ENCODE measurements at regions not wholly inside any gene's neighbourhood (a gene's known extent, or its start where the extent isn't known, plus 50 kb on each side); places are given as distances from the start of the nearest gene placed in this dataset.

GRCh38 chr5:92980491-92980890 lies 600.5 kb downstream of the NR2F1-AS1 start:
- Mint-ChIP-seq H3K4me3 (no peak overlapping the region), H3K36me3 (ENCODE audit: low read depth) (no peaks in the 10 kb centered on the region), H3K27me3 (ENCODE audit: insufficient read depth, low read depth, poor library complexity) (peaks cover 4% of the 10 kb centered on the region), H3K27ac (no peak overlapping the region), H3K9me3 (no peaks in the 10 kb centered on the region), H3K4me1 (no peaks in the 10 kb centered on the region)
- no peak overlapping the region for H2AFZ ChIP-seq
- TF ChIP-seq ZNF462 (CRISPR knock-in tag; IDR thresholded peaks at IDR 0.05) = no peak
- H3F3A ChIP-seq (replicated peaks; ENCODE audit: low read depth) = no peaks in the 10 kb centered on the region
- H3K27ac ChIP-seq (ENCODE audit: low read depth) = no peak overlapping the region
- no peaks in the 10 kb centered on the region for H3K4me1 ChIP-seq (ENCODE audit: insufficient read depth)
- H3K79me2 ChIP-seq (replicated peaks; ENCODE audit: insufficient read depth) = no peaks in the 10 kb centered on the region
- ATAC-seq = no peak
- H3K4me2 ChIP-seq = no peak overlapping the region
- H3K27me3 ChIP-seq (ENCODE audit: insufficient read depth) = no peaks in the 10 kb centered on the region
- no peak for DNase-seq (ENCODE audit: low spot score)
- H3K36me3 ChIP-seq (ENCODE audit: insufficient read depth) = no peaks in the 10 kb centered on the region
- no peak overlapping the region for H3K4me3 ChIP-seq
- H4K20me1 ChIP-seq (replicated peaks; ENCODE audit: insufficient read depth) = no peaks in the 10 kb centered on the region
- H3K9me2 ChIP-seq (ENCODE audit: insufficient read depth) = no peaks in the 10 kb centered on the region; the same call in 1 of the 2 replicates

DNA sequence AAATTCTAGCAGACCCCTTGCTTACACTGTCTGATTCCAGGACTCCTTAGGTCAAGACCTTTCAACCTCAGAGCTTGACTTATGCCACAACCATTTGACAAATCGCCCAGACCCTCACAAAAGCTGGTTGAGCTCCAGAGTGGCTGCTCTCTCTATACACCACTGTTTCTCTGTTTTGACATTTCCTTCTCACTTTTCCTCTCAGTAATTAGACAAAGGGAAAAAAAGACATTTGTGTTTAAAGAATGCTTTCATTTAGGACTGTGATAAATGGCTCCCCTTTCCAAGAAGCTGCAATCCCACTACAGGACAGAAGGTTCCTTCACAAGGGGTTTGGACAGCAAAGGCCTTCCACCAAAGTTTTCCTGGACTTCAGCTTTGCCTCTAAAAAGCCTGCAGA lies 601.3 kb downstream of the NR2F1-AS1 start:
- no peaks in the 10 kb centered on the region; the same call in 1 of the 2 replicates for H3K9me2 ChIP-seq (ENCODE audit: insufficient read depth)
- Mint-ChIP-seq H3K9me3 (no peaks in the 10 kb centered on the region), H3K36me3 (ENCODE audit: low read depth) (no peaks in the 10 kb centered on the region), H3K4me3 (no peak overlapping the region), H3K27me3 (ENCODE audit: insufficient read depth, low read depth, poor library complexity) (peaks cover 4% of the 10 kb centered on the region), H3K27ac (no peak overlapping the region), H3K4me1 (no peaks in the 10 kb centered on the region)
- H3K27me3 ChIP-seq (ENCODE audit: insufficient read depth) = no peaks in the 10 kb centered on the region
- H3K4me3 ChIP-seq = no peak overlapping the region
- H3K4me1 ChIP-seq (ENCODE audit: insufficient read depth) = no peaks in the 10 kb centered on the region
- ATAC-seq (no peak), DNase-seq (ENCODE audit: low spot score) (no peak)
- no peaks in the 10 kb centered on the region for H3F3A ChIP-seq (replicated peaks; ENCODE audit: low read depth)
- no peak overlapping the region for H3K27ac ChIP-seq (ENCODE audit: low read depth)
- no peaks in the 10 kb centered on the region for H4K20me1 ChIP-seq (replicated peaks; ENCODE audit: insufficient read depth)
- H3K36me3 ChIP-seq (ENCODE audit: insufficient read depth) = no peaks in the 10 kb centered on the region
- H3K79me2 ChIP-seq (replicated peaks; ENCODE audit: insufficient read depth) = no peaks in the 10 kb centered on the region
- H3K4me2 ChIP-seq = no peak overlapping the region
- no peak overlapping the region for H2AFZ ChIP-seq
- TF ChIP-seq NANOG (IDR thresholded peaks at IDR 0.05; ENCODE audit: borderline replicate concordance) = no peak
- TF ChIP-seq STAT1 (IDR thresholded peaks at IDR 0.05; ENCODE audit: unreplicated experiment) = no peak
- TF ChIP-seq ZNF114 (CRISPR knock-in tag; IDR thresholded peaks at IDR 0.05) = no peak
- no peak for TF ChIP-seq ZNF331 (CRISPR knock-in tag; IDR thresholded peaks at IDR 0.05; ENCODE audit: low read depth)
- TF ChIP-seq, protein P1, sequence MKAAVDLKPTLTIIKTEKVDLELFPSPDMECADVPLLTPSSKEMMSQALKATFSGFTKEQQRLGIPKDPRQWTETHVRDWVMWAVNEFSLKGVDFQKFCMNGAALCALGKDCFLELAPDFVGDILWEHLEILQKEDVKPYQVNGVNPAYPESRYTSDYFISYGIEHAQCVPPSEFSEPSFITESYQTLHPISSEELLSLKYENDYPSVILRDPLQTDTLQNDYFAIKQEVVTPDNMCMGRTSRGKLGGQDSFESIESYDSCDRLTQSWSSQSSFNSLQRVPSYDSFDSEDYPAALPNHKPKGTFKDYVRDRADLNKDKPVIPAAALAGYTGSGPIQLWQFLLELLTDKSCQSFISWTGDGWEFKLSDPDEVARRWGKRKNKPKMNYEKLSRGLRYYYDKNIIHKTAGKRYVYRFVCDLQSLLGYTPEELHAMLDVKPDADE (IDR thresholded peaks at IDR 0.05) = no peak
- TF ChIP-seq POLR2AphosphoS5 (IDR thresholded peaks at IDR 0.05; ENCODE audit: low read depth) = no peak

All from GM23338 (cell line).